ENCODE measurements at regions not wholly inside any gene's neighbourhood (a gene's known extent, or its start where the extent isn't known, plus 50 kb on each side); places are given as distances from the start of the nearest gene placed in this dataset.

- TF ChIP-seq CTCF (IDR thresholded peaks at IDR 0.05; ENCODE audit: low read depth, low read length, missing input control) (no peak), RAD21 (IDR thresholded peaks at IDR 0.05) (no peak)
These were observed 268.3 kb downstream of the RFC3 start for GRCh38 chr13:34086281-34086680.

Data from liver (tissue), 3 donors.